Spleen (tissue), 7 donors: ENCODE measurements at regions not wholly inside any gene's neighbourhood (a gene's known extent, or its start where the extent isn't known, plus 50 kb on each side); places are given as distances from the start of the nearest gene placed in this dataset.
"Not testable (repeated sequence)": the region's sequence is repeated elsewhere in the genome, so short reads cannot be mapped to it uniquely, and the experiment has no call there.

Experiments used
- POLR2A ChIP-seq, 3 donors: fragments of 450-650 bp; IDR thresholded peaks; one replicate each; pipeline ENCODE4 v1.5.1; 2017; ENCODE audit warnings: antibody characterized with exemption in 3 of 3, mild to moderate bottlenecking in 1 of 3
- TF ChIP-seq, protein P1 (sequence below), 11 experiments: fragments of 200-600 bp in 7 of 11; fragments of 450-650 bp in 4 of 11; sonication (generic) in 4 of 11; IDR thresholded peaks in 8 of 11; conservative IDR thresholded peaks in 3 of 11; 1 replicate in 7 of 11; 2 replicates in 4 of 11; pipeline versions ENCODE4 v1.4.0 to v1.8.0; 2016 to 2021; ENCODE audit warnings: antibody characterized with exemption in 11 of 11, inconsistent platforms in 4 of 11, mild to moderate bottlenecking in 1 of 11
- donor health status: DM: no; HTN: no; CAD: no; lungs with moderate emphysema.
- donor health status: DM: no; HTN: no; CAD: no.
- donor health status: DM: no; HTN: no; CAD: no.

DNA sequence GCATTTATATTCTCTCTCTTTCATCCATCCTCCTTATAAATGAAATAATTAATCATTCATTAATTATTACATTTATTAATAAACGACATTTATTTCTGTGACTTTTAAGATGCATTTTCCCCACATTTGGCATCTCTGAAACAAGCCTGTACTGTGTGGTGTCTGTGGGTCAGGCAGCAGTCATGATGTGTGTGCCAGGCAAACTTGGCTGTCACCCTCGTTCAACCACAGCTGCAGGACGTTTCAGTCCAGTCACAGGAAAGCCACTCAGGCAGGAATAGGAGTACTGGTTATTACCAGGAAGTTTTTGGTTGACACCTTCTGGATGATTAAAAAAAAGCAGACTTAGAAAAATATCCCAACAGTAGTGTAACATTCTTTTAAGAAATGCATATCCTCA is 175.6 kb upstream of the LRRC61 start:
- TF ChIP-seq, protein P1, sequence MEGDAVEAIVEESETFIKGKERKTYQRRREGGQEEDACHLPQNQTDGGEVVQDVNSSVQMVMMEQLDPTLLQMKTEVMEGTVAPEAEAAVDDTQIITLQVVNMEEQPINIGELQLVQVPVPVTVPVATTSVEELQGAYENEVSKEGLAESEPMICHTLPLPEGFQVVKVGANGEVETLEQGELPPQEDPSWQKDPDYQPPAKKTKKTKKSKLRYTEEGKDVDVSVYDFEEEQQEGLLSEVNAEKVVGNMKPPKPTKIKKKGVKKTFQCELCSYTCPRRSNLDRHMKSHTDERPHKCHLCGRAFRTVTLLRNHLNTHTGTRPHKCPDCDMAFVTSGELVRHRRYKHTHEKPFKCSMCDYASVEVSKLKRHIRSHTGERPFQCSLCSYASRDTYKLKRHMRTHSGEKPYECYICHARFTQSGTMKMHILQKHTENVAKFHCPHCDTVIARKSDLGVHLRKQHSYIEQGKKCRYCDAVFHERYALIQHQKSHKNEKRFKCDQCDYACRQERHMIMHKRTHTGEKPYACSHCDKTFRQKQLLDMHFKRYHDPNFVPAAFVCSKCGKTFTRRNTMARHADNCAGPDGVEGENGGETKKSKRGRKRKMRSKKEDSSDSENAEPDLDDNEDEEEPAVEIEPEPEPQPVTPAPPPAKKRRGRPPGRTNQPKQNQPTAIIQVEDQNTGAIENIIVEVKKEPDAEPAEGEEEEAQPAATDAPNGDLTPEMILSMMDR (IDR thresholded peaks at IDR 0.05 in 8 of 11, conservative IDR thresholded peaks at IDR 0.05 in 3 of 11), result not testable (repeated sequence)
- TF ChIP-seq POLR2A (IDR thresholded peaks at IDR 0.05), result not testable (repeated sequence)
